ENCODE measurements at regions not wholly inside any gene's neighbourhood (a gene's known extent, or its start where the extent isn't known, plus 50 kb on each side); places are given as distances from the start of the nearest gene placed in this dataset.
A peak's percentile ranks its signal among the peaks of the same experiment; 100 is the strongest.

DNA sequence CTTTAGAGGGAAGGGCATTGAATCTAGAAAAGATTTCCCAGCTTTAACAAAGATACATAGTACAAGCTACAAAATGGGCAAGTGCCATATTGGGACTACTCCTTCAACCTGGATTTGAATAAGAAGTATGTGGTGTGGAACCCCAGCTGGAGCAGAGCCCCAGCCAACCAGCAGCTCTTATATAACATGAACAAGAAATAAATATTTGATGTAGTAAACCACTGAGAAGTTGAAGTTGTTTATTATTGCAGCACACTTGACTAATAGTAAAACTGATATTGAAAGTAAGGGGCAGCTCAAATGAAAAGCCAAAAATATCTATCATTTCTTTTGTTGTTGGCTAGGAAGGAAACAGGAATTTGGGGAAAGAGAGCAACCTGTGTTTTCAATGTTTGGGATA lies 701.8 kb downstream of the TMTC2 start:
- DNase-seq (ENCODE audit: low spot score) = no peak

DNA sequence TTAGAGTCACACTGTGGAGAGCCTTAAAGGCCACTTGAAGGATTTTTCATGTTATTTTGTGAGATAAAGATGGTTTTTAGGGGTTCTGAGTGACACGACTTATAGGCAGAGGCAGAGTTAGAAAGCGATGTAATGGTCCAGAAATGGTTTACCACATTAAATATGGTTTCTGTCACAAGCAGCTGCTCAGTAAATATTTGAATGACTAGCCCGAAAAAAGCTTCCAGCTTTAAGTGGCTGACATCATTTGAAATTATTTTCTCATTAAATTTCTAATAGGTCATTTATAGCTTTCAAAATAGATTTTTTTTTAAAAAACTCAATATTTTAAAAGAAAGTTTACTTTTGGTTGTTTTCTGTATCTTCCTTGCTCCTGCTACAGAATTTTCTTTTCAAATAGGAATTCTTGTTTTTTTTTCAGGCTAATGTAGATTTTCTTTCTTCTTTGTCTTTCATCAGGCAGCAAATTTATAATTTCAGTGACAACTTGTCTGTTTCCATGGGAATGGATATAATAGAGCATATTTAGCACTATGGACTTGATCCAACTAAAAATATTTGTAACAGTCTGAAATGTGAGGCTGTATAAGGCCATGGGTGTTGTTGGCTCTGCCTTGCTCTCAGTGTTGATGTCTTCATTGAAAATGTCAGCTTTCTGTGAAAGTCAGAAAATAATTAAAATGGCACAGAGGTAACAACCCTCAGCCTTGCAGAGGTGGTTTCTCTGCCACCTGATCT lies 700.0 kb downstream of the TMTC2 start:
- no peak for DNase-seq (ENCODE audit: low spot score)

GRCh38 chr12:83378186-83378727 lies 691.6 kb downstream of the TMTC2 start:
- DNase-seq (ENCODE audit: low spot score) = no peak

- no peak for DNase-seq (ENCODE audit: low spot score)
Measured at GRCh38 chr12:83365317-83365716, 678.6 kb downstream of the TMTC2 start.

DNA sequence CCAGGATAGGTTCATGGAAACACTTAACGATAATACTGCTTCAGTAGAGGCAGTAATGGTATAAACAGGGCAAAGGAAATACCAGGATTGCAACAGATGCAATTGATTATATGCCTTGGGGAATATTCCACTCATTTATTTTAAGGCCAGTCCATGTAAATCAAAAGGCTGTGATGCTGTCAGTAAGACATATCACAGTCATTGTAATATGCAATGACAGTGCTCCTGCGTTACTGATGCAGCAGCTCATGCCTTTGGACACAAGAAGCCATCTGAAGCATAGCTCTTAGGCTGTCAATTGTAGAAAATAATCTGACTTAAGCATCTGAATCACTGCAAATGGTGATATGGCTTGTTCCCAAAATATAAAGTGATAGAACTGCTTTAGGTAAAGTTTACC lies 674.8 kb downstream of the TMTC2 start:
- no peak for DNase-seq (ENCODE audit: low spot score)

DNA sequence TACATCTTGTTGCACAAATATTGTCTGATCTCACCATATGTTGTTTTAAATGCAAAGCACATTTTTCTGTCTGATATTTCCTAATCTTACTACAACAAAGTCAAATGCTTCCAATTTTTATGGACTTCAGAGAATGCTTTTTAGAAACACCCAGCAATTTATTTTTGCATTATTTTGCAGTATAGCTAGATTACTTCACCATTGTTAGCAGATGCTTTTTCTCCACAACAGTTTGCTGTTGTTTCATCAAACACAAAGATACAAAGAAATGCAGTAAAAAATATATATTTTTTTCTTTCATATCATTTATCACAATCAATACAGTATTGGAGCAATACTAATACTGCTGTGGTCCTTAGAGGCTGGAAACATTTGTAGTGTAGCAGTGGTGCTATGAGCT lies 674.4 kb downstream of the TMTC2 start:
- DNase-seq (ENCODE audit: low spot score) = no peak

DNA sequence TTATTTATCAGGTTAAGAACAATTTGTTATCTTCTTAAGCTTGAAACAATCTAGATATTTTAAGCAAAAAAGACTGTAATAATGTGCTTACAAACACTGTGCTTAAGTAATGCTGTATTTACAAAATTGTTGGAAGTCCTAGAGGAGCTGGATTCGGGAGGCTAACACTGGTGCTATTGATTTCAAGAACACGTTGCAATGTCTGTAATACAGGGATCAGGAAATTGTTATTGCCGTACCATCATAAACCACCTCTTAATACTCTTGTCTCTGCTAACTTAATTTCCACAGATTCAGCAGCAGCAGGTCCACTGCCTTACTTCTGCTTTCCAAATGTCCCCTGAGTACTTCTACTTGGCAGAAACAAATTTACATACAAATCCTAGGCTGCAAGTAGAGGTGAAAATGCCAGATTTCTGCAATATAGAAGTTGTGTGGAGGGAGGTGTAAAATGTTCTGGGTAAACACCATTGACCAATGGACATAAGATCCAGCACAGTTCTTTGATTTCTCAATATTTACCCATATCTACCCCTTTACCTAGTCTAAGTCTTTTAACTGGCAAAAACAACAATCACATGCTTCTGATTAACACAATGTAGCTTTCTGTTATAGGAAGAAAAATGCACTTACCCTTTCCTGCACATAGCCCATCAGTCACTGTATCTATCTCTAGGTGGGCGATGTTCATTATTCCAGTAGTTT lies 663.4 kb downstream of the TMTC2 start:
- DNase-seq (ENCODE audit: low spot score) = no peak

DNA sequence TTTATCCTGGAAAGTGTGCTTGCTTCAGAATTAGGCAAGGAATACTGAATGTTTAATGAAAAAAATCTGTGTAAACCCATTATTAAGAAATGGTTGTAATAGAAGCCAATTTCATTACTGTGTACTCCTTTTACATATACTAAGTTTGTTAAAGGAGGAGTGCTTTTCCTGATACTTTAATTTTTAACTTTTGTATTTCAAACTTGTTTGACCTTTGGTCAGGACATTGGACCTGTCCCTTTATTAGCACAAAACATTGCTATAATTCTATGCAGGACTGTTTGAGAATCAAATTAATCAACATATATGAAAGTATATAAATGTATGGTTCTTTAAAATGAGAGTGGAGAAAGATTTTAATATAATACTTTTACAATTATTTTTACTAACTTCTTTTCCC lies 659.6 kb downstream of the TMTC2 start:
- no peak for DNase-seq (ENCODE audit: low spot score)

DNA sequence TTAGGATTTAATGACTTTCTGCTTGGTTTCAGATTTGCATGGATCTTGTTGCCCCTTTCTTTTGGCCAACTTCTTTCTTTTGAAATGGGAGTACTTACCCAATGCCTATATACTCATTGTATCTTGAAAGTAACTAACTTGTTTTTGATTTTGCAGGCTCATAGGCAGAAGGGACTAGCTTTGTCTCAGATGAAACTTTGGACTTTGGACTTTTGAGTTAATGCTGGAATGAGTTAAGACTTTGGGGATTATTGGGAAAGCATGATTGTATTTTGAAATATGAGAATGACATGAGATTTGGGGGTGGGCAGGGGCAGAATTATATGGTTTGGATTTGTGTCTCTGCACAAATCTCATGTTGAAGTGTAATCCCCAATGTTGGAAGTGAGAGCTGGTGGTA lies 657.1 kb downstream of the TMTC2 start:
- DNase-seq (ENCODE audit: low spot score) = no peak

- DNase-seq (ENCODE audit: low spot score) = no peak
Measured at GRCh38 chr12:83335748-83336147, 649.0 kb downstream of the TMTC2 start.

DNA sequence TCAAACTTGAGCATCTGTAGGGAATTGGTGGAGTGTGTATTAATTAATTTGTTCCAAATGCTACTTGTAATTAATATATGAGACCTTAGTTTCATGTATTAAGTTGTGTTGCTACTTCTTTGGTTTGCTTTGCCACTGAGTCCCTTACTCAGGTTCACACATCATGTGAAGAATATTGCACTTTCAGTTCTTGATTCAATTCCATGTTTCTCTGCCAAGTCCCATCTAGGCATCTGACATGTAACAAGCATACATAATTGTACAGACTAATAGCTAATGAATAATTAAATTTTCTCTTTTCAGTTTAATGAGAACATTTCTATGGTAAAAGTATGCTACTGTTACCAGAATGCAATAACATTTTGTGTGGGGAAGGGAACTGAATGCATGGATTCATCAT lies 640.0 kb downstream of the TMTC2 start:
- DNase-seq (ENCODE audit: low spot score) = no peak

DNA sequence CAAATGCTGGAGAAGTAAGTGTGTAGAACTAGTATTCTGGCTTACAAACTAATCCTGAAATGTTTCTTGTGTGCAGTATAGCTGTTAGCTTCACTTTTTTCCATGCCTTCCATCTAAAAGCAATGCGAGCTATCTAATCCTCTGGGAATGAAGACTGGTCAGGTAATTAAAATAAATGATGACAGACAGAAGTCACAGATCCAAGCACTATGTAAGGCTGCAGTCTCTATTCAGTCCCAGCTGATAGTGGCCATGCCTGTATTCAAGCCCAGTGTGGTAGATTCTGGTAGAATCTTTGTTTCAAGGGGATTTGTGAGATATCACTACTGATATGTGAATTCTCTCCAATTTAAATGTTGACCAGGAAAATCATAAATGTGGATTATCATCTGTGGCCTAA lies 637.2 kb downstream of the TMTC2 start:
- peak; percentile 86 for DNase-seq (ENCODE audit: low spot score)

GRCh38 chr12:83322809-83323208 lies 636.1 kb downstream of the TMTC2 start:
- peak; percentile 81 for DNase-seq (ENCODE audit: low spot score)

DNA sequence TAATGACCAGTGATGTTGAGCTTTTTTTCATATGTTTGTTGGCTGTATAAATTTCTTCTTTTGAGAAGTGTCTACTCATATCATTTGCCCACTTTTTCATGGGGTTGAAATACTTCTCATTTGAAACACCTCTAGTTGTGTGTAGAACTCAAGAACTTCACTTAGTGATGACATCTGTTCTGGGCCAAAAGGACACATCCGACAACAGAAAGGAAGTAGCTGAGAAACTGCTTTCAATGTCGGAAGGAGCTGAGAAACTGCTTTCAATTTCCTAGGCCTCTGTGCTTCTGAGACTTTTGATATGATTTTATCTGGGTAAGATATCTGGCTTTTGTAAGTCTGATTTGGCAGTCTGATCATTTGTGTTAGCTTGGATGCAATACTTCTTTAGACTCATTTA lies 635.3 kb downstream of the TMTC2 start:
- no peak for DNase-seq (ENCODE audit: low spot score)

GRCh38 chr12:83320350-83320749 lies 633.6 kb downstream of the TMTC2 start:
- no peak for DNase-seq (ENCODE audit: low spot score)

GRCh38 chr12:83318386-83319098 lies 631.8 kb downstream of the TMTC2 start:
- no peak for DNase-seq (ENCODE audit: low spot score)

GRCh38 chr12:83317595-83317994 lies 630.9 kb downstream of the TMTC2 start:
- no peak for DNase-seq (ENCODE audit: low spot score)

DNA sequence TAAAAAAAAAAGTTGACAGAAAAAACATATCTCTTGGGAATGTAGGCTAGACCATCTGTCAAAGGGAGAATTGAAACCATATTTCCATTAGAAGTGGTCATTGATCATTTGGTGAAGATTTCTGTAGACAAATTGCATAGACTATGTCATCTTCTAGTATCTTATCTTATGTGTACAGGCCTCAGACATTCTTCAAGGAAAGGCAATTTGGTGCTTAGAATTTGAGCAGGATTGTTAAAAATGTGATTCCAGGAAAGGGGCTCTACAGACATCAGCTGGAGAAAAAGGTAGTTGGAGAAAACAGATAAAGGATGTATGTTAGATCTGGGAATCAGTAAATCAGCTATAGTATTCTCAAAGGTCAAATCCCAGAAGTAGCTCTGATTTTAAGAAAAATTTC lies 627.1 kb downstream of the TMTC2 start:
- DNase-seq (ENCODE audit: low spot score) = peak; percentile 80

DNA sequence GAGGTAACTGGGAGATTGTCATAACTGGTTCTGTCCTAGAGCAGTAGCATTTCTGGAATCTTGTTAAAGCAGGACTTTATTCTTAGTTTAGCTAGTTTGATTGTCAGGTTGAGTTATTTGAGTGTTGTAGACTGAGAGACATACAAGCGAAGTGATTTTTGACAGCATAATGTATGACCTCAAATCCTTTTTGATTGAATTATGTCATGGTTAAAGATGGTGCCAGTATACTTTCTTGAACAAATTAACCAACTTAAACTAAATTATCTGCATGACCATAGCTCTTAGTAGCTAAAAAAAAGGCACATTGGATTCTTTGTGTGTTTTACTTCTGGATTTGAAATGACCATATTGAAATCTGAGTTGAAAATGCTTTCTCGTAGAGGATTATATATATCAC lies 626.6 kb downstream of the TMTC2 start:
- peak; percentile 90 for DNase-seq (ENCODE audit: low spot score)

GRCh38 chr12:83276904-83277303 lies 590.2 kb downstream of the TMTC2 start:
- no peak for DNase-seq (ENCODE audit: low spot score)

GRCh38 chr12:83271201-83271600 lies 584.5 kb downstream of the TMTC2 start:
- no peak for DNase-seq (ENCODE audit: low spot score)

- DNase-seq (ENCODE audit: low spot score) = no peak
Measured at GRCh38 chr12:83265808-83266207, 579.1 kb downstream of the TMTC2 start.
